PC-3 (cell line): ENCODE measurements at regions not wholly inside any gene's neighbourhood (a gene's known extent, or its start where the extent isn't known, plus 50 kb on each side); places are given as distances from the start of the nearest gene placed in this dataset.
"Not testable (repeated sequence)": the region's sequence is repeated elsewhere in the genome, so short reads cannot be mapped to it uniquely, and the experiment has no call there.

ENCODE experiments used
- EZH2phosphoT487 ChIP-seq: fragments of 300-600 bp; sonication (generic); IDR thresholded peaks from 2 replicates; pipeline ENCODE4 v1.6.1; 2018; ENCODE audit warnings: mild to moderate bottlenecking, antibody characterized with exemption, low read length, borderline replicate concordance
- TF ChIP-seq, protein P1 (sequence below): fragments of 300-600 bp; sonication (generic); conservative IDR thresholded peaks from 2 replicates; pipeline ENCODE4 v1.5.1; 2017; ENCODE audit warnings: antibody characterized with exemption, low read depth, mild to moderate bottlenecking, low read length

DNA sequence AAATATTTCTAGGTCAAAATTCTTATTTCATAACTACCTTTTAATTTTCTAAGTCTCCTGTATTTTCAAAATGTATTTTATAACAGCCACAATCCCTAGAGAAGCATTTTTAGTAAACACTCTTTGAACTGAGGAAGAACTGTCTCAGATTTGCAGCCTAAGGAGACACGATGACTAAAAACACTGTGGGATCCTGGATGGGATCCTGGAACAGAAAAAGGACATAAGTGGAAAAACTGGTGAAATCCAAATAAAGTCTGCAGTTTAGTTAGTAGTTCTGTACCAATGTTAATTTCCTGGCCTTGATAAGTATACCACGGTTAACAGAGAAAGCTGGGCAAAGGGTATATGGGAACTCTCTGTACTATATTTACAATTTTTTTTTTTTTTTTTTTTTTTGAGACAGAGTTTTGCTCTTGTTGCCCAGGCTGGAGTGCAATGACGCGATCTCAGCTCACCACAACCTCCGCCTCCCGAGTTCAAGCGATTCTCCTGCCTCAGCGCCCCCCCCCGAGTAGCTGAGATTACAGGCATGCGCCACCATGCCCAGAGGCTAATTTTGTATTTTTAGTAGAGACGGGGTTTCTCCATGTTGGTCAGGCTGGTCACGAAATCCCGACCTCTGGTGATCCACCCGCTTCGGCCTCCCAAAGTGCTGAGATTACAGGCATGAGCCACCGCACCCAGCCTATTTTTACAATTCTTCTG is 600.2 kb upstream of the DIPK2B start:
- TF ChIP-seq, protein P1, sequence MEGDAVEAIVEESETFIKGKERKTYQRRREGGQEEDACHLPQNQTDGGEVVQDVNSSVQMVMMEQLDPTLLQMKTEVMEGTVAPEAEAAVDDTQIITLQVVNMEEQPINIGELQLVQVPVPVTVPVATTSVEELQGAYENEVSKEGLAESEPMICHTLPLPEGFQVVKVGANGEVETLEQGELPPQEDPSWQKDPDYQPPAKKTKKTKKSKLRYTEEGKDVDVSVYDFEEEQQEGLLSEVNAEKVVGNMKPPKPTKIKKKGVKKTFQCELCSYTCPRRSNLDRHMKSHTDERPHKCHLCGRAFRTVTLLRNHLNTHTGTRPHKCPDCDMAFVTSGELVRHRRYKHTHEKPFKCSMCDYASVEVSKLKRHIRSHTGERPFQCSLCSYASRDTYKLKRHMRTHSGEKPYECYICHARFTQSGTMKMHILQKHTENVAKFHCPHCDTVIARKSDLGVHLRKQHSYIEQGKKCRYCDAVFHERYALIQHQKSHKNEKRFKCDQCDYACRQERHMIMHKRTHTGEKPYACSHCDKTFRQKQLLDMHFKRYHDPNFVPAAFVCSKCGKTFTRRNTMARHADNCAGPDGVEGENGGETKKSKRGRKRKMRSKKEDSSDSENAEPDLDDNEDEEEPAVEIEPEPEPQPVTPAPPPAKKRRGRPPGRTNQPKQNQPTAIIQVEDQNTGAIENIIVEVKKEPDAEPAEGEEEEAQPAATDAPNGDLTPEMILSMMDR, result not testable (repeated sequence)
- TF ChIP-seq EZH2phosphoT487, result not testable (repeated sequence)
